Right cardiac atrium (tissue), 5 donors: ENCODE measurements at regions not wholly inside any gene's neighbourhood (a gene's known extent, or its start where the extent isn't known, plus 50 kb on each side); places are given as distances from the start of the nearest gene placed in this dataset.

Source experiments
- ATAC-seq, 2 donors: fragments of 200-7000 bp; cut with Tn5 transposase; one replicate each; pipeline versions ENCODE4 v1.8.0 to v1.9.1; 2020; ENCODE audit warnings: moderate library complexity in 2 of 2, mild to moderate bottlenecking in 1 of 2
- DNase-seq, 3 donors: peaks; one replicate each; pipeline ENCODE4 v3.0.0-alpha.2; 2020
- H3K27ac ChIP-seq: one replicate; pipeline ENCODE4 v1.5.1; 2013; ENCODE audit warnings: mild to moderate bottlenecking, low read length, control low read depth, moderate library complexity
- H3K27me3 ChIP-seq: one replicate; pipeline ENCODE4 v1.6.1; 2013; ENCODE audit not compliant: control insufficient read depth, insufficient read depth
- H3K4me1 ChIP-seq: one replicate; pipeline ENCODE4 v1.6.1; 2013; ENCODE audit warnings: low read length; ENCODE audit not compliant: control insufficient read depth, insufficient read depth
- H3K4me3 ChIP-seq: one replicate; pipeline ENCODE4 v1.5.1; 2013; ENCODE audit warnings: low read length, control low read depth
- H3K9me3 ChIP-seq: one replicate; pipeline ENCODE4 v1.6.1; 2013; ENCODE audit warnings: low read length; ENCODE audit not compliant: control insufficient read depth
- WGBS: extraction: QIAGEN DNeasy Blood & Tissue Kit; methylation state at CpG from one replicate; pipeline ENCODE4 v1.1.7; 2013; 5-methylcytosine and 5-hydroxymethylcytosine counted together
- intact Hi-C, 4 donors: fragments of 100-400 bp; cut with DNase I; formaldehyde crosslinking; loops; one replicate each; pipeline versions ENCODE4 v1.11.0 to v1.14.0; 2022 to 2023
- donor health status: healthy with polysubstance abuse.
- donor health status: DM: no; HTN: yes; CAD: no.
- donor health status: DM: no; HTN: no; CAD: no.
- donor health status: DM: no; HTN: yes; CAD: no; lungs with severe emphysema.
- donor health status: DM: yes; HTN: yes; CAD: no.

DNA sequence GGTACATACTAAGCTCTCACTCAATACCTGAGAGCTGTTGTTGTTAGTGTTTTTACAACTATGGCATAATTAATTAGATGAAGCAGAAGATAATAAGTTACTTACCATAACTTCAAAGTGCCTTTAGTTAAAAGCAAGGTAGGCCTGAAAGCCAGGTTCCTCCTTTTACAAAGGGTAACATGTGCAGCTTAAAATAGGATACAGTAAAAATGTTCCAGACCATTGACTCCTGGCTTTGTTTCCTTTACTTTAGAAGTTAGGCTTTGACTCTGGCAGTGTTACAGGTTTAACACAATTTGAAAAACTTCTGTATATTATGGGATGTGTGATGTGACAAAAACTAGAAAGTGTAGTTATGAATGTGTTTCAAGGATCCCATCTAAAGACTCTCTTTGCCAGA lies 522.5 kb downstream of the EPM2A start:
- ATAC-seq (no peak), DNase-seq (no peak)
- Histone ChIP-seq H3K27me3 (no peaks in the 10 kb centered on the region), H3K4me3 (no peak overlapping the region), H3K9me3 (no peaks in the 10 kb centered on the region), H3K27ac (no peak overlapping the region), H3K4me1 (no peaks in the 10 kb centered on the region)
- intact Hi-C loops = loop anchor here in 2 of 4 donors (5.0 kb wide), 2 partner anchors 626 to 631 kb away; no protein-coding TSS in a partner anchor

- ATAC-seq = no peak
- Histone ChIP-seq H3K4me1 (no peaks in the 10 kb centered on the region), H3K9me3 (no peaks in the 10 kb centered on the region), H3K27me3 (no peaks in the 10 kb centered on the region), H3K4me3 (no peak overlapping the region), H3K27ac (no peak overlapping the region)
- WGBS = 66% methylated on average over 3 of the region's 3 CpGs
- intact Hi-C loops = loop anchor here in 2 of 4 donors (5.0 kb wide), 2 partner anchors 626 to 631 kb away; no protein-coding TSS in a partner anchor
- DNase-seq = no peak
Measured at GRCh38 chr6:145213614-145214013, 521.7 kb downstream of the EPM2A start.

GRCh38 chr6:145214570-145214969 lies 520.8 kb downstream of the EPM2A start:
- H3K9me3 ChIP-seq = no peaks in the 10 kb centered on the region
- DNase-seq (no peak), ATAC-seq (no peak)
- no peaks in the 10 kb centered on the region for H3K4me1 ChIP-seq
- H3K27ac ChIP-seq = no peak overlapping the region
- intact Hi-C loops = loop anchor here in 2 of 4 donors (5.0 kb wide), 2 partner anchors 627 to 632 kb away; no protein-coding TSS in a partner anchor
- no peaks in the 10 kb centered on the region for H3K27me3 ChIP-seq
- 7% methylated on average over 2 of the region's 2 CpGs for WGBS
- H3K4me3 ChIP-seq = no peak overlapping the region

- Histone ChIP-seq H3K9me3 (no peaks in the 10 kb centered on the region), H3K27ac (no peak overlapping the region), H3K27me3 (no peaks in the 10 kb centered on the region), H3K4me1 (no peaks in the 10 kb centered on the region), H3K4me3 (no peak overlapping the region)
- ATAC-seq (no peak), DNase-seq (no peak)
- intact Hi-C loops = no loop called here
- WGBS = 87% methylated on average over 3 of the region's 3 CpGs
Measured at GRCh38 chr6:145224450-145224849, 510.9 kb downstream of the EPM2A start.

DNA sequence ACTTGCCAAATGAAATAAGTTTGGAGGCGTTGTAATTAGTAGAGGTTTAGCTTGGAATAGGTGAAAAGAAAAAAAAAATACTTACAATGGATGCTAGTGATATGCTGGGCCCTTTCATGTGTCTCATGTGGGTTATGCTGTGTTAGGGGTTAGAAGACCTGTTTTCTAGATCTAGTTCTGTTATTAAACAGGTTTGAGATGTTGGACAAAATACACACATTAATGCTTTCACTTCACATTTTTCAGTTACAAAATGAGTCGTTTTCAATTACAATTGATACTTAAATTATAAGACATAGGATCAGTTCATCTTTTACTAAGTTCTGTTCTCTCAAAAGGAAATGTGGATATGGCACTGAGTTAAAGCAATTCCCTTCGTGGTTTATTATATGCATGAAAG lies 509.8 kb downstream of the EPM2A start:
- H3K27ac ChIP-seq = no peak overlapping the region
- H3K4me1 ChIP-seq = no peaks in the 10 kb centered on the region
- 82% methylated on average over 3 of the region's 3 CpGs for WGBS
- ATAC-seq = no peak
- no peaks in the 10 kb centered on the region for H3K27me3 ChIP-seq
- no peaks in the 10 kb centered on the region for H3K9me3 ChIP-seq
- H3K4me3 ChIP-seq = no peak overlapping the region
- intact Hi-C loops = no loop called here
- DNase-seq = no peak

DNA sequence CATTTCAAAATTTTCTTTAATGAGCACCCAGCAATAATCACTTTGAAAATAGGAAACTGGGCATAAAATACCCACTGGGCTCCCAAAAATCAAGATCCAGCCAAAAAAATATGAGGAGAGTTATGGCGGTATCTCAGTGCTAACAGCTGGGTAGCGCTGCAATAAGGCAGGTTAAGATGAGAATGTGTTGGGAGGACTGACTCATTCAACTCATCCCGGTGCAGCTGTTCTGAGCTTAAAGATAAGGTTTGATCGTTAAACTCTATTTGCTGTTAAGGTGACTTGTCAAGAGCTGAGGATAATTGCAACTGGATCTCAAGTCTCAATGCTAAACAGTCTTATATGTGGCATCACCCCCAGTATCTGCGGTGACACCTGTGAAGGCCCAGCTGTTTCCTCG lies 507.7 kb downstream of the EPM2A start:
- WGBS = 76% methylated on average over 6 of the region's 6 CpGs
- ATAC-seq = no peak

DNA sequence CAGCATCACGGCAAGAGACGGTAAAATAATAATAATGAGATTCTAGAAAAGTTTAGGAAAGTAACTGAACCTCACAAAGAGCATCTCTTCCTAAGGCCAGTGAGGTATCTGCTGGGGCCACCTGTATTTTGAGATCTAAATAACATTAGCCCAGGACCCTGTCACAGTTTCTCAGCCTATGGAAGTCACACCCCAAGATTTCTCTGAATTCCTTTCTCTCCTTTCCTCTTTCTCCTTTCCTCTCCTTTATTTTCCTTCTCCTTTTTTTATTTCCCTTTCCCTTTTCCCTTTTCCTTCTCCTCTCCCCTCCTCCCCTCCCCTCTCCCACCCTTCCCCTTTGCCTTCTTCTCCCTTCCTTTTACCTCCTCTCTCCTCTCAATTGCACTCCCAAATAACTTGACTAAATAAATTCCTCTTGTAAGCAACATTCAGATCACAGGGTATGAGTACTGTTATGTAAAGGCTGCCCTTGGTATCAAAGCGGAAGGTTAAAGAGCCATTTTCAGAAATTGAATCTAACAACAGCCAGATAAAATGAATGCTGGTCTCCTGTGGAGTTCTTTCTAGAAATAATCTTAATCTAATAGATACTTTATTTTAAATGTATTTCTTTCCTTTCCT lies 506.2 kb downstream of the EPM2A start:
- Histone ChIP-seq H3K4me3 (no peak overlapping the region), H3K27ac (no peak overlapping the region), H3K4me1 (no peaks in the 10 kb centered on the region), H3K9me3 (no peaks in the 10 kb centered on the region), H3K27me3 (no peaks in the 10 kb centered on the region)
- intact Hi-C loops = no loop called here
- 96% methylated on average over 3 of the region's 3 CpGs for WGBS
- DNase-seq = no peak
- ATAC-seq = no peak

More for the DNA sequence above, 507.7 kb downstream of the EPM2A start:
- intact Hi-C loops = no loop called here
- no peak overlapping the region for H3K4me3 ChIP-seq
- H3K27ac ChIP-seq = no peak overlapping the region
- H3K27me3 ChIP-seq = no peaks in the 10 kb centered on the region
- DNase-seq = no peak
- H3K4me1 ChIP-seq = no peaks in the 10 kb centered on the region
- no peaks in the 10 kb centered on the region for H3K9me3 ChIP-seq

GRCh38 chr6:145233955-145234354 lies 501.4 kb downstream of the EPM2A start:
- ATAC-seq = no peak
- no peak for DNase-seq
- intact Hi-C loops = no loop called here
- Histone ChIP-seq H3K27ac (no peak overlapping the region), H3K4me1 (no peaks in the 10 kb centered on the region), H3K27me3 (no peaks in the 10 kb centered on the region), H3K4me3 (no peak overlapping the region), H3K9me3 (no peaks in the 10 kb centered on the region)
- 78% methylated on average over 2 of the region's 2 CpGs for WGBS

DNA sequence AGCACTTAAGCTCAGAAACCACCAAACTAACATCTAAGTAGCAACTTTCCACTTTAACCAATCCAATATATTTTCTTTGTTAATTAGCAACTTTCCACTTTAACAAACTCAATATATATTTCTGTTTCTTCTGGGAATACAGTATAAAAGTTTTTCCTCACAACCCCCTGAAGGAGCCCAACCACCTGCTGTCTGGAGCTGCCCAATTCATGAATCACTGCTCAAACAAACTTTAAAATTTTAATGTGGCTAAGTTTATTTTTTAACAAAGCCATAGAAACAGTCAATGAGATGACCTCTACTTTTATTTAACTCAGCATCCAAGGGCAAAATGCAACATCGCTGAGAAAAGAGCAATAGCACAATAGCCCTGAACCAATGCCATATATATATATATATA lies 500.1 kb downstream of the EPM2A start:
- Histone ChIP-seq H3K27ac (no peak overlapping the region), H3K9me3 (no peaks in the 10 kb centered on the region), H3K4me1 (no peaks in the 10 kb centered on the region), H3K4me3 (no peak overlapping the region), H3K27me3 (no peaks in the 10 kb centered on the region)
- 95% methylated on average over 1 of the region's 1 CpG for WGBS
- ATAC-seq (no peak), DNase-seq (no peak)
- intact Hi-C loops = no loop called here

- DNase-seq (no peak), ATAC-seq (no peak)
- Histone ChIP-seq H3K4me1 (no peaks in the 10 kb centered on the region), H3K27me3 (no peaks in the 10 kb centered on the region), H3K27ac (no peak overlapping the region), H3K4me3 (no peak overlapping the region), H3K9me3 (no peaks in the 10 kb centered on the region)
- intact Hi-C loops = no loop called here
Measured at GRCh38 chr6:145238787-145239186, 496.5 kb downstream of the EPM2A start.

- no peaks in the 10 kb centered on the region for H3K9me3 ChIP-seq
- intact Hi-C loops = no loop called here
- WGBS = 59% methylated on average over 3 of the region's 3 CpGs
Measured at GRCh38 chr6:145241039-145241438, 494.3 kb downstream of the EPM2A start.

DNA sequence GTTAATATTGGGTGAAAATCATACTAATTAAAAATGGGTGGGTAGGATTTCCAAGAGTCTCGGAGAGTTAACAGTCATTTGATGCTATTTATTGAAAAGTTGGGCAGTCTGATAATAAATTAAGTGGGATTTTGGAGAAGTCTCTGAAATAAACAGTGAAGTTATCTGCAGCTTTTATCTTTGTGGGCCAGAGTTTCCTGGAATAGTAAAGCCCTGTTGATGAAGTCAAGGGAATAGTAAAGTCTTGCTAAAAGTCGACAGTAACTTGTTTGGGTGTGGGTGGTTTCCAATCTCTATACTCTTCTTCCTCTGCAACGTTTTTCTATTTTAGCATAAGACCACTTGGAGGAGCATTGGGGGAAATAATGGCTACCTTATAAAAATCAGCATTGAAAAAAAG lies 493.6 kb downstream of the EPM2A start:
- Histone ChIP-seq H3K27ac (no peak overlapping the region), H3K4me1 (no peaks in the 10 kb centered on the region), H3K9me3 (no peaks in the 10 kb centered on the region), H3K4me3 (no peak overlapping the region), H3K27me3 (no peaks in the 10 kb centered on the region)
- intact Hi-C loops = no loop called here
- WGBS = 45% methylated on average over 3 of the region's 3 CpGs
- no peak for ATAC-seq
- no peak for DNase-seq

More at GRCh38 chr6:145241039-145241438, 494.3 kb downstream of the EPM2A start:
- ATAC-seq (no peak), DNase-seq (no peak)
- no peaks in the 10 kb centered on the region for H3K27me3 ChIP-seq
- no peak overlapping the region for H3K27ac ChIP-seq
- no peaks in the 10 kb centered on the region for H3K4me1 ChIP-seq
- no peak overlapping the region for H3K4me3 ChIP-seq
